Uterus (tissue), 3 donors: ENCODE measurements at regions not wholly inside any gene's neighbourhood (a gene's known extent, or its start where the extent isn't known, plus 50 kb on each side); places are given as distances from the start of the nearest gene placed in this dataset.
A peak's percentile ranks its signal among the peaks of the same experiment; 100 is the strongest.

ENCODE experiments used
- DNase-seq, 2 donors: peaks; one replicate each; pipeline ENCODE4 v3.0.0-alpha.2; 2019 to 2020
- H3K27ac ChIP-seq, 2 donors: fragments of 200-600 bp; sonication (generic); 1 replicate in 1 of 2; 2 replicates in 1 of 2; pipeline ENCODE4 v1.5.1; 2016 to 2018
- H3K27me3 ChIP-seq, 2 donors: fragments of 200-600 bp; sonication (generic); one replicate each; pipeline ENCODE4 v1.5.1; 2018 to 2019; ENCODE audit warnings: control low read depth in 1 of 2
- H3K36me3 ChIP-seq, 2 donors: fragments of 200-600 bp; sonication (generic); one replicate each; pipeline ENCODE4 v1.5.1; 2019; ENCODE audit warnings: control low read depth in 1 of 2
- H3K4me1 ChIP-seq, 2 donors: fragments of 200-600 bp; sonication (generic); one replicate each; pipeline ENCODE4 v1.5.1; 2018 to 2019; ENCODE audit warnings: control low read depth in 1 of 2
- H3K4me3 ChIP-seq, 2 donors: fragments of 200-600 bp; sonication (generic); 1 replicate in 1 of 2; 2 replicates in 1 of 2; pipeline ENCODE4 v1.5.1; 2018 to 2019; ENCODE audit warnings: mild to moderate bottlenecking in 1 of 2
- H3K9me3 ChIP-seq, 2 donors: fragments of 200-600 bp; sonication (generic); one replicate each; pipeline ENCODE4 v1.5.1; 2019; ENCODE audit warnings: control low read depth in 1 of 2
- POLR2A ChIP-seq, 2 donors: fragments of 450-650 bp; IDR thresholded peaks; one replicate each; pipeline ENCODE4 v1.6.1; 2016; ENCODE audit warnings: antibody characterized with exemption in 2 of 2, mild to moderate bottlenecking in 1 of 2, moderate library complexity in 1 of 2
- intact Hi-C: fragments of 100-400 bp; cut with DNase I; formaldehyde crosslinking; loops from one replicate; pipeline ENCODE4 v1.15.1; 2023; ENCODE audit warnings: low total_unique reads
- TF ChIP-seq, protein P1 (sequence below), 4 experiments: fragments of 200-600 bp in 2 of 4; fragments of 450-650 bp in 2 of 4; sonication (generic) in 2 of 4; IDR thresholded peaks; one replicate each; pipeline ENCODE4 v1.5.1; 2016 to 2019; ENCODE audit warnings: antibody characterized with exemption in 4 of 4, mild to moderate bottlenecking in 2 of 4, moderate library complexity in 1 of 4
- donor health status: DM: yes; HTN: yes; CAD: no.

DNA sequence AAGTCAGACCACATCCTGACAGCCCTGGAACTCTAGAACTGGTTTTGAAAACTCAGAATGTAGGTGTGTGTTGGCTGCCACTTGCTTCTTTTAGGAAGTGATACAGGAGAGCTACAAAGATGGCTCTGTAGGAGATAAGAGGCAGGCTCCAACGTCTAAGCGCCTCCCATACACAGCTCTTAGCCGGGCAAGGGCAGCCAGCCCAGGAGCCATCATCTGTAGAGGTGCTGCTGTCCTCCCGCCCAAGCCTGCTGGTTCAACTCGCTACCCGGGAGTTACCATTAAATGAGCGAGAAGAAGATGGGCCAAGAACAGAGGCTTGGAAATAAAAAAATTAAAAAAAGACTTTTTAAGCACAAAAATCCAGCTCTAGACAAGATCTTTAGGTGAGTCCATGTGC, 61.2 kb upstream of the DIO3 start:
- intact Hi-C loops: no loop called here
- H3K4me1 ChIP-seq: no peaks in the 10 kb centered on the region
- H3K27me3 ChIP-seq: no peaks in the 10 kb centered on the region
- H3K27ac ChIP-seq: no peak overlapping the region
- no peak overlapping the region for H3K4me3 ChIP-seq
- H3K36me3 ChIP-seq: no peaks in the 10 kb centered on the region
- DNase-seq: peak in 1 of 2 donors; percentile 4
- H3K9me3 ChIP-seq: no peaks in the 10 kb centered on the region
- TF ChIP-seq POLR2A (IDR thresholded peaks at IDR 0.05): no peak
- TF ChIP-seq, protein P1, sequence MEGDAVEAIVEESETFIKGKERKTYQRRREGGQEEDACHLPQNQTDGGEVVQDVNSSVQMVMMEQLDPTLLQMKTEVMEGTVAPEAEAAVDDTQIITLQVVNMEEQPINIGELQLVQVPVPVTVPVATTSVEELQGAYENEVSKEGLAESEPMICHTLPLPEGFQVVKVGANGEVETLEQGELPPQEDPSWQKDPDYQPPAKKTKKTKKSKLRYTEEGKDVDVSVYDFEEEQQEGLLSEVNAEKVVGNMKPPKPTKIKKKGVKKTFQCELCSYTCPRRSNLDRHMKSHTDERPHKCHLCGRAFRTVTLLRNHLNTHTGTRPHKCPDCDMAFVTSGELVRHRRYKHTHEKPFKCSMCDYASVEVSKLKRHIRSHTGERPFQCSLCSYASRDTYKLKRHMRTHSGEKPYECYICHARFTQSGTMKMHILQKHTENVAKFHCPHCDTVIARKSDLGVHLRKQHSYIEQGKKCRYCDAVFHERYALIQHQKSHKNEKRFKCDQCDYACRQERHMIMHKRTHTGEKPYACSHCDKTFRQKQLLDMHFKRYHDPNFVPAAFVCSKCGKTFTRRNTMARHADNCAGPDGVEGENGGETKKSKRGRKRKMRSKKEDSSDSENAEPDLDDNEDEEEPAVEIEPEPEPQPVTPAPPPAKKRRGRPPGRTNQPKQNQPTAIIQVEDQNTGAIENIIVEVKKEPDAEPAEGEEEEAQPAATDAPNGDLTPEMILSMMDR (IDR thresholded peaks at IDR 0.05): no peak

DNA sequence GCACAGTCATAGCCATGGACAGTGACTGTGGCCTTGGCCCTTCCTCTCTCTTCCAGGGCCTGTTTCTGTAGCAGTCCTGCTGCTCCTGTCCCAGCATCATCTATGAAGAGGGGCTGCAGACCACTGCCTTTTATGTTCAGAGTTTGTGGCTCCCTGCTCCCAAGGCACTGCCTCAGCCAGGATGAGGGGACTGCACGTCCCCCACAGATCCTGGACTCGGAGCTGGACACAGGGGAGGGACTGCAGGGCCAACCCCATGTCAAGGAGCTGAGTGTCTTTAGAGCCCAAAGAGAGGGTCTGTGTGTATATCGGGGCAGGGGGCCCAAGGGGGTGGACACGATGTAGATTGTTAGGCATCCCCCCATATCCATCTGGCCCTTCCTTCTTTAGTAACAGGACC, 60.6 kb upstream of the DIO3 start:
- H3K9me3 ChIP-seq: no peaks in the 10 kb centered on the region
- H3K4me1 ChIP-seq: no peaks in the 10 kb centered on the region
- intact Hi-C loops: no loop called here
- H3K36me3 ChIP-seq: no peaks in the 10 kb centered on the region
- peak in 1 of 2 donors; percentile 10 for DNase-seq
- H3K27me3 ChIP-seq: no peaks in the 10 kb centered on the region
- no peak overlapping the region for H3K27ac ChIP-seq
- no peak for TF ChIP-seq POLR2A (IDR thresholded peaks at IDR 0.05)
- TF ChIP-seq, protein P1 (IDR thresholded peaks at IDR 0.05): no peak
- no peak overlapping the region for H3K4me3 ChIP-seq

DNA sequence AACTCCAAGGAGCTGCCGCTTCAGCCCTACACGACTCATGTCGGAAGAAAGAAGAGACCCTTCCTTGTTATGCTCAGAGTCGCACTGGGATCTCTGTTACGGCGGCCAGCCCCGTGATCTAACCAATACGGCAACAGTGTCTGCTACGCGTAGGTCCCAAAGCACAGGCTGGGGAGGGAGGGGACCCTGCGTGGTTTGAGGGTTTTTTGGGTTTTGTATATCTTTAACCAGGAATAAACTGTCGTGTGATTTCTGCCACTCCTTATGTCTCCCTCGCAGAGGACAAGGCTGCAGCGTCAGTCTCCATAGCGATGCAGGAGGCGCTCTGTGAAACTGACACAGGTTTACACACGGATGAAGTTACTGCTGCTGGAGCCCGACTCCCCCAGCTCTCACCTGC, 60.0 kb upstream of the DIO3 start:
- peak in 1 of 2 donors; percentile 7 for DNase-seq
- Histone ChIP-seq H3K4me1 (no peaks in the 10 kb centered on the region), H3K27me3 (no peaks in the 10 kb centered on the region), H3K27ac (no peak overlapping the region), H3K36me3 (no peaks in the 10 kb centered on the region), H3K9me3 (no peaks in the 10 kb centered on the region), H3K4me3 (no peak overlapping the region)
- intact Hi-C loops: no loop called here
- TF ChIP-seq POLR2A (IDR thresholded peaks at IDR 0.05): no peak
- TF ChIP-seq, protein P1 (IDR thresholded peaks at IDR 0.05): no peak

DNA sequence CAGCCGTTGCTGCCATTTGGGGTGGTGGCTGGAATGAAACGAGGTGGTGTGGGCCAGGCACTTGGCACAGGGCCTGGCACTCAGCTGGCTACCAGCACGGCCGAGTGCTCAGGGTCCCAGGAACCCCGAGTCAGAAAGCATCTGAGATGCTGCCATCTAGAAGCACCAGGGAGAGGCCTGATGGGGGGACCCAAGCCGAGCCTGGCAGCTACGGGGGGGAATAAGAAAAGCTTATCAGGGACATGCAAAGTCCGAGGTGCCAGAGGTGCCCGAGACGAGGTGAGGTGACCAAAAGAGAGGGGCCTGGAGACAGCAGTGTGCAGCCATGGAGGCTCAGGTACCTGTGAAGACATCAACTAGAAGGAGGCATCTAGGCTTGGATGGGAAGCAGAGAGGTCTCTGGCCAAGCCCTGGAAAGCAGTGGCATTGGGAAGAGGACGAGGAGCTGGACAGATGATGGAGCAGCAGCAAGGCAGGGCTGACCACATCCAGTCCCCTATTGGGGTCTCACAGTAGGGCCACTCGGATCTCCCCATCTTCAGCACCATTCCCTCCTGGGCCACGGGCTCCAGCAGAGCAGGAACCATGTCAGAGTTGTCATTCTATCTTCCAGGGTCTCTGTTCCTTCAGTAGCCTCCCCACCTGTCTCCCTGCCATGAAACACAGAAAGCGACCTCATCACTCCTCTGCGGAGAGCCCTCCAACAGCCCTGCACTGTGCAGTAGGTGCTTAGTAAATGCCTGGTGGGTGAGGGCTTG, 59.3 kb upstream of the DIO3 start:
- H3K9me3 ChIP-seq: no peaks in the 10 kb centered on the region
- no peak overlapping the region for H3K27ac ChIP-seq
- no peaks in the 10 kb centered on the region for H3K36me3 ChIP-seq
- no peaks in the 10 kb centered on the region for H3K4me1 ChIP-seq
- peak; percentile 7 to 8 for DNase-seq
- intact Hi-C loops: no loop called here
- no peak for TF ChIP-seq POLR2A (IDR thresholded peaks at IDR 0.05)
- TF ChIP-seq, protein P1 (IDR thresholded peaks at IDR 0.05): no peak
- H3K4me3 ChIP-seq: no peak overlapping the region
- no peaks in the 10 kb centered on the region for H3K27me3 ChIP-seq

DNA sequence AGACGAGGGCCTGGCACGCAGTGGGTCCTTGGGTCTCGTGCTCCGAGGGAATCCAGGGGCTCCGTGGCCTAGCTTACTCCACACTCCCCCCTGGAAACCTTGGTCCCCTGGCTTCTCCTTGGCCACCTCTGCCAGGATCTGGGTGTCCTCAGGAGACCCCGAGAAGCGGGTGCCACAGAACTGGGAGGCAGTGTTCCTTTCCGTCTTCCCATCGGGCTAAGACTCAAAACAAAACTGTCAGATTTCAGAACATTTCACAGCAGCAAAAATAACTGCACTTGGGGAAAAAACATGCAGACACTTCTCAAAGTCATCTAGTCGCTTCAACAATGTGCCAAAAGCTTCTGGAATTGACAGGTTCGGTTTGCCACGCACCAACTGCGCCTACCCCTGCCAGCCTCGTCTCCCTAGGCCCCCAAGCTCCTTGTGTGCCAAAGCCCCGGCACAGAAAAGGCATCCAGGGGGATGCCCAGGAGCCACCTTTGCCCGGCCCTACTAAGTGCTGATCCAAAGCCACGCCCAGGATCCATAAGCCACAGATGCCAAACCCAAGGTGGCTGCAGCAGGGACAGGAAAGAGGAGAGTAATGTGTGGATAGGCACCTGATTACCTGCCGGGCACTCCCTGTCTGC, 58.4 kb upstream of the DIO3 start:
- intact Hi-C loops: no loop called here
- no peaks in the 10 kb centered on the region for H3K36me3 ChIP-seq
- TF ChIP-seq, protein P1 (IDR thresholded peaks at IDR 0.05): no peak
- TF ChIP-seq POLR2A (IDR thresholded peaks at IDR 0.05): no peak
- H3K27ac ChIP-seq: no peak overlapping the region
- H3K4me1 ChIP-seq: no peaks in the 10 kb centered on the region
- no peak overlapping the region for H3K4me3 ChIP-seq
- peak; percentile 6 to 10 for DNase-seq
- H3K9me3 ChIP-seq: no peaks in the 10 kb centered on the region
- no peaks in the 10 kb centered on the region for H3K27me3 ChIP-seq
